ENCODE measurements at regions not wholly inside any gene's neighbourhood (a gene's known extent, or its start where the extent isn't known, plus 50 kb on each side); places are given as distances from the start of the nearest gene placed in this dataset.

DNA sequence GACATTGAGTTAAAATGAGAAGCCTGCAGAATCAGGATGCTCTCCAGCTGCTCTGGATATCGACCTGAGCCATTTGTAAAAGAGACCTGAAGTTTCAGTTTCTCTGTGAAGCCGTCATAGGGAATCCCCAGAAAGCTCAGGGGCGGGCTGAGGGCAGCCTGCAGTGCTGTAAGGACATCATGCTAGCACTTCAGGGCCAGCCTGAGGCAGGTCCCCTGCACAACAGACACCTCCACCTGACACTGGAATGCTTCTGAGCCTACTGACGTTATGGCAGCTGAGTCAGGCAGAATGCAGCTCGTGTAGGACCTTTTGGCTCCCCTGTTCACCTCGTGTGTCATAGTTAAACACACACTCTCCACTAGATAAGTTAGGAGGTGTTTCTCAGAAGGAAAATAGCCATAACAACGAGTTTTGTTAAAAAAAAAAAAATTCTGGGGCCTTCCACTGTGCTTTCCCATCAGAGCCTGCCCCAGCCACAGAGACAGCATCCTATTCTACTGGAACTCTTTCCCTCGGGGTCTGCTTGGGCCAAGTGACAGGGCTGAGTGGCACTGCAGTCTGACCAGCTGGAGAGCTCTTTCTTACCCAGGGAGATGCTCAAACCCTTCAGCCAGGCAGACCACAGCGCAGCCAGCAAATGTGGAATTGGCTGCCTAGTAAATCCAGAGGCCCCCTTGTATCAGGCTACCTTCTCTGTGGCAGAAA is 354.9 kb downstream of the DIRAS2 start:
- no TSS peak for BruUV-seq (replicated peaks)
- POLR2A ChIA-PET (ENCODE audit: low non-redundant PET), result no interaction called here

DNA sequence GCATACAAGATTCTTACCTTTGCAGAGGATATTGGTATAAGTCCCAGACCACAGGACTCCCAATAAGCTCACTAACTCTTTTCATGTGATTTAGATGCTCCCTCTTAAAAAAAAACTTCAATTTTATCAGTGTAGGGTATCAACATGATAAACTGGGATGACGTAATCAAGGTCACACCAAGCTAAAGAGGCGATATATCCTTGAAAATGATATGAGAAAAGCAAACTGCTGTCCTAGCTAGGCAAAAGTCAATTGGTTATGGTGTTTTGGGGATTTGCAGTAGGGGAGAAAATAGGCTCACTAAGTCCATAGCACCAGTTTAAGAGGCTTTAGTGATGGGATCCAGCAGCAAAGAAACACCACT is 354.4 kb downstream of the DIRAS2 start:
- intact Hi-C loops (cut with micrococcal nuclease; ENCODE audit: unreplicated experiment), result no loop called here
- Histone ChIP-seq H3K4me1 (ENCODE audit: insufficient read depth, low read length, poor library complexity, severe bottlenecking) (no peaks in the 10 kb centered on the region), H3K9me3 (ENCODE audit: low read depth, low read length, poor library complexity, severe bottlenecking) (no peaks in the 10 kb centered on the region), H3K27ac (ENCODE audit: low read depth, low read length, poor library complexity, severe bottlenecking) (no peak overlapping the region), H3K27me3 (replicated peaks; ENCODE audit: insufficient read depth, low read depth, low read length, poor library complexity) (no peaks in the 10 kb centered on the region), H3K36me3 (ENCODE audit: insufficient read depth, low read length, poor library complexity, severe bottlenecking) (no peaks in the 10 kb centered on the region), H3K4me3 (ENCODE audit: low read depth, low read length, poor library complexity, severe bottlenecking) (no peak overlapping the region)
- TF ChIP-seq EZH2 (IDR thresholded peaks at IDR 0.05; ENCODE audit: borderline replicate concordance, low read depth, low read length, poor library complexity, severe bottlenecking), result no peak
- TF ChIP-seq, protein P1, sequence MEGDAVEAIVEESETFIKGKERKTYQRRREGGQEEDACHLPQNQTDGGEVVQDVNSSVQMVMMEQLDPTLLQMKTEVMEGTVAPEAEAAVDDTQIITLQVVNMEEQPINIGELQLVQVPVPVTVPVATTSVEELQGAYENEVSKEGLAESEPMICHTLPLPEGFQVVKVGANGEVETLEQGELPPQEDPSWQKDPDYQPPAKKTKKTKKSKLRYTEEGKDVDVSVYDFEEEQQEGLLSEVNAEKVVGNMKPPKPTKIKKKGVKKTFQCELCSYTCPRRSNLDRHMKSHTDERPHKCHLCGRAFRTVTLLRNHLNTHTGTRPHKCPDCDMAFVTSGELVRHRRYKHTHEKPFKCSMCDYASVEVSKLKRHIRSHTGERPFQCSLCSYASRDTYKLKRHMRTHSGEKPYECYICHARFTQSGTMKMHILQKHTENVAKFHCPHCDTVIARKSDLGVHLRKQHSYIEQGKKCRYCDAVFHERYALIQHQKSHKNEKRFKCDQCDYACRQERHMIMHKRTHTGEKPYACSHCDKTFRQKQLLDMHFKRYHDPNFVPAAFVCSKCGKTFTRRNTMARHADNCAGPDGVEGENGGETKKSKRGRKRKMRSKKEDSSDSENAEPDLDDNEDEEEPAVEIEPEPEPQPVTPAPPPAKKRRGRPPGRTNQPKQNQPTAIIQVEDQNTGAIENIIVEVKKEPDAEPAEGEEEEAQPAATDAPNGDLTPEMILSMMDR (conservative IDR thresholded peaks at IDR 0.05; ENCODE audit: low read depth, low read length), result no peak
- no peak for DNase-seq (ENCODE audit: low spot score)
- BruUV-seq (replicated peaks), result no TSS peak
- CTCF ChIA-PET, result no interaction called here
- POLR2A ChIA-PET (ENCODE audit: low non-redundant PET), result no interaction called here

More for the DNA sequence above, 354.9 kb downstream of the DIRAS2 start:
- Histone ChIP-seq H3K36me3 (ENCODE audit: insufficient read depth, low read length, poor library complexity, severe bottlenecking) (no peaks in the 10 kb centered on the region), H3K9me3 (ENCODE audit: low read depth, low read length, poor library complexity, severe bottlenecking) (no peaks in the 10 kb centered on the region), H3K27me3 (replicated peaks; ENCODE audit: insufficient read depth, low read depth, low read length, poor library complexity) (no peaks in the 10 kb centered on the region), H3K4me1 (ENCODE audit: insufficient read depth, low read length, poor library complexity, severe bottlenecking) (no peaks in the 10 kb centered on the region), H3K27ac (ENCODE audit: low read depth, low read length, poor library complexity, severe bottlenecking) (no peak overlapping the region), H3K4me3 (ENCODE audit: low read depth, low read length, poor library complexity, severe bottlenecking) (no peak overlapping the region)
- intact Hi-C loops (cut with micrococcal nuclease; ENCODE audit: unreplicated experiment), result no loop called here
- DNase-seq (ENCODE audit: low spot score), result no peak
- CTCF ChIA-PET, result no interaction called here
- no peak for TF ChIP-seq EZH2 (IDR thresholded peaks at IDR 0.05; ENCODE audit: borderline replicate concordance, low read depth, low read length, poor library complexity, severe bottlenecking)
- TF ChIP-seq, protein P1 (conservative IDR thresholded peaks at IDR 0.05; ENCODE audit: low read depth, low read length), result no peak

DNA sequence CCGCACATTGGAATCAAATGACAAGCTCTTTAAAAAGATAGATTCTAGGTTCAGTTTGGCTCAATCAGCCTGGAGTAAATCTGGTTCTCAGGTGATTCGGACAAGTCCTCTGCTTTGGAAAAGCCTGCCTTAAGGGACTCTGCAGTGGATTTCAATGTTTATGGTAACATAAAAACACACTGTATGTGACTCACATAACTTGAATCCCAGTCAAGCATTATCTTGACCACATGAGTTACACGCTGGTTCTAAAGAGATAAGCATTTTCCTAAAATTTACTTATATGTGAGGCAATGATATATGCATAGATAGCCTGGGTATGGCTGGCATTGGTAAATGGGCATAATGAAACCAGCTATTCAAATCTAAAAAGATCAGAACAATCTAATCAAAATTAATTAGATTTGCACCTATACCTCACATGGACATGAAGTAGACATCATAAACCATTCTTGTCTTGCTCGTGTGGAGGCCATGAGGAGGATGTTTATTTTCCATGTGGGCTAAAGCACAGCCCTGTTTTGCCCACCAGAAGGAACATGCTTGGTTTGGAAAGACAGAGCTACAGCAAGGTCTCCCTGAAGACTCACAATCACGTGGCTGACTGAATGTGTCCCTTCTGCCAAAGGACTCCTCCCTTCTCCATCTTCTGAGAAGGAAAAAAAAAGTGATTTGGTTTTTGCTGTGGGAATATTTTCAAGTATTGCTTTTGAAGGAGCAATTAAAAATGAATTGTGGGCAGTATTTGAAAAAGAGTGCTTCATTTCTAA is 351.7 kb downstream of the DIRAS2 start:
- TF ChIP-seq EZH2 (IDR thresholded peaks at IDR 0.05; ENCODE audit: borderline replicate concordance, low read depth, low read length, poor library complexity, severe bottlenecking), result no peak
- TF ChIP-seq, protein P1 (conservative IDR thresholded peaks at IDR 0.05; ENCODE audit: low read depth, low read length), result no peak
- H3K36me3 ChIP-seq (ENCODE audit: insufficient read depth, low read length, poor library complexity, severe bottlenecking), result no peaks in the 10 kb centered on the region
- no peak overlapping the region for H3K27ac ChIP-seq (ENCODE audit: low read depth, low read length, poor library complexity, severe bottlenecking)
- H3K27me3 ChIP-seq (replicated peaks; ENCODE audit: insufficient read depth, low read depth, low read length, poor library complexity), result no peaks in the 10 kb centered on the region
- ChIA-PET POLR2A (ENCODE audit: low non-redundant PET) (no interaction called here), CTCF (no interaction called here)
- no peak overlapping the region for H3K4me3 ChIP-seq (ENCODE audit: low read depth, low read length, poor library complexity, severe bottlenecking)
- no peak for DNase-seq (ENCODE audit: low spot score)
- no TSS peak for BruUV-seq (replicated peaks)
- intact Hi-C loops (cut with micrococcal nuclease; ENCODE audit: unreplicated experiment), result no loop called here
- H3K9me3 ChIP-seq (ENCODE audit: low read depth, low read length, poor library complexity, severe bottlenecking), result no peaks in the 10 kb centered on the region
- H3K4me1 ChIP-seq (ENCODE audit: insufficient read depth, low read length, poor library complexity, severe bottlenecking), result no peaks in the 10 kb centered on the region
